ENCODE measurements at regions not wholly inside any gene's neighbourhood (a gene's known extent, or its start where the extent isn't known, plus 50 kb on each side); places are given as distances from the start of the nearest gene placed in this dataset.

GRCh38 chr2:126189527-126189926 lies 466.4 kb upstream of the GYPC start:
- TF ChIP-seq CTCF (IDR thresholded peaks at IDR 0.05) (no peak), EZH2 (IDR thresholded peaks at IDR 0.05; ENCODE audit: borderline replicate concordance, insufficient read depth, low read depth, low read length, poor library complexity, severe bottlenecking) (no peak)
